NCI-H748 (cell line): ENCODE measurements at regions not wholly inside any gene's neighbourhood (a gene's known extent, or its start where the extent isn't known, plus 50 kb on each side); places are given as distances from the start of the nearest gene placed in this dataset.

ENCODE experiments used
- DNase-seq: peaks from one replicate; lab custom pipeline; 2025; ENCODE audit not compliant: unreplicated experiment; lab: John Stamatoyannopoulos, UW

GRCh38 chr16:51357839-51358238 is 206.8 kb upstream of the SALL1 start:
- no peak for DNase-seq

GRCh38 chr16:51355875-51356274 is 204.8 kb upstream of the SALL1 start:
- DNase-seq = no peak

- no peak for DNase-seq
Measured at GRCh38 chr16:51355195-51355594, 204.1 kb upstream of the SALL1 start.

- no peak for DNase-seq
Measured at GRCh38 chr16:51353055-51353454, 202.0 kb upstream of the SALL1 start.

GRCh38 chr16:51349626-51350025 is 198.6 kb upstream of the SALL1 start:
- DNase-seq = no peak

GRCh38 chr16:51343411-51343810 is 192.3 kb upstream of the SALL1 start:
- DNase-seq = no peak

GRCh38 chr16:51341204-51341603 is 190.1 kb upstream of the SALL1 start:
- no peak for DNase-seq

- no peak for DNase-seq
Measured at GRCh38 chr16:51337662-51338061, 186.6 kb upstream of the SALL1 start.

GRCh38 chr16:51328733-51329132 is 177.7 kb upstream of the SALL1 start:
- DNase-seq = no peak

GRCh38 chr16:51327001-51327400 is 175.9 kb upstream of the SALL1 start:
- no peak for DNase-seq

GRCh38 chr16:51326131-51326856 is 175.2 kb upstream of the SALL1 start:
- DNase-seq = peak; percentile 15

- DNase-seq = no peak
Measured at GRCh38 chr16:51321251-51321650, 170.2 kb upstream of the SALL1 start.

GRCh38 chr16:51317575-51317974 is 166.5 kb upstream of the SALL1 start:
- no peak for DNase-seq

- DNase-seq = no peak
Measured at GRCh38 chr16:51313198-51313597, 162.1 kb upstream of the SALL1 start.

- no peak for DNase-seq
Measured at GRCh38 chr16:51312363-51313150, 161.5 kb upstream of the SALL1 start.

GRCh38 chr16:51310159-51310558 is 159.1 kb upstream of the SALL1 start:
- no peak for DNase-seq

- no peak for DNase-seq
Measured at GRCh38 chr16:51306886-51307595, 156.0 kb upstream of the SALL1 start.

- DNase-seq = no peak
Measured at GRCh38 chr16:51306116-51306515, 155.0 kb upstream of the SALL1 start.

GRCh38 chr16:51305337-51305736 is 154.3 kb upstream of the SALL1 start:
- no peak for DNase-seq

GRCh38 chr16:51302042-51302441 is 151.0 kb upstream of the SALL1 start:
- no peak for DNase-seq

- no peak for DNase-seq
Measured at GRCh38 chr16:51298800-51299199, 147.7 kb upstream of the SALL1 start.
